GM21619 (cell line): ENCODE measurements at regions not wholly inside any gene's neighbourhood (a gene's known extent, or its start where the extent isn't known, plus 50 kb on each side); places are given as distances from the start of the nearest gene placed in this dataset.

Experiments used
- ATAC-seq: cut with Tn5 transposase; IDR thresholded peaks from one replicate; pipeline ENCODE4 v1.9.1; 2021; ENCODE audit not compliant: unreplicated experiment

GRCh38 chr5:133779828-133780475 is 167.6 kb upstream of the FSTL4 start:
- ATAC-seq = no peak

- no peak for ATAC-seq
These were observed 166.3 kb upstream of the FSTL4 start for GRCh38 chr5:133778636-133779035.

- no peak for ATAC-seq
These were observed 165.6 kb upstream of the FSTL4 start for GRCh38 chr5:133777951-133778350.

DNA sequence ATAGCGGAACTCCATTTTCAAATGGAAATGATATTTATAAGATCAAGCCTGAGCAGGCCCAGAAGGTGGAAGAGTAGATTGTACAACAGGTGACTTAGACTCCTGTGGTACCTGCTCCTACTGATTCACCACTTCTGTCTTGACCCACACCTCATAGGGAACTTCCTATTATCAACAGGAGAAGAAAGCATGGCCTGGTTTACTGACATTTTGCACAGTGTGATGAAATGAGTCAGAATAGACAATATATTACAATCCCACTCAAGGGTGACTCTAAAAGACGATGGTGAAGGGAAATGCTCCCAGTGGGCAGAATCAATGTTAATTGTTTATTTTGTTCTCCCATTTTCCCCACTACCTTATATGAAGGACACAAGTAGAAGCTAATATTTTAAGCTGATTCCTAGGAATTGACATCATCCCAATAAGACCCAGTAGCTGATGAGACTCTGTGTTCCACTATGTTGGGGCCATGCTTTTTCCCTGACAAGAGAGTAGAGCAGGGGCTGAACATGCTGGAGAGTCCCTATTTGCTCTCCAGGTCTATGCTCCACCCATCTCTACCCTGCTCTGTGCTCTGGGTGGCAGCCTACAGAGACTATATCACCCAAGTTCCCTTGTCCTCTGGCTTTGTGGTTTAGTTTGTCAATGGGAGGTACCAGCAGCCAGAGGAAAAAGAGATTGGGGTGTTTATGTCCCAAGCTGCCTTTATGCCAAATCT is 163.4 kb upstream of the FSTL4 start:
- ATAC-seq = no peak

GRCh38 chr5:133773247-133774202 is 161.2 kb upstream of the FSTL4 start:
- ATAC-seq = no peak

GRCh38 chr5:133769842-133770241 is 157.5 kb upstream of the FSTL4 start:
- ATAC-seq = no peak

- ATAC-seq = no peak
These were observed 151.4 kb upstream of the FSTL4 start for GRCh38 chr5:133763744-133764143.

DNA sequence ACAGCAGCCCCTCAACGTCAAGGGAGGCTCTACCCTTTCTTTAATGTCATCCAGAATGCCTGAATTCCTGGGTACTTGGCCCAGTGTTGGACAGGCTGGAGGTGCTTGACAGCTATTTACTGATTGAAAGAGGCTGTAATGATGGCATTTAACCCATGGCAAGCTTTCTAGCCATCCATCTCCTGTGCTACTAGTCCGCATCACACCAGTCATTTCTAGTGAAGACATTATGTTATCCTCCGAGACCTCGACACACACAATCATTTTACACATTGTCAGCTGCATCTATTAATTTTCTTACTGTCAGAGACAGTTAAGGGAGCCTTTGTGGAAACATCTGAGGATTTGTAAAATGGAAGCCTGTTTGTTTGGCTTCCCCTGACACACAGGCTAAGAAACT is 149.3 kb upstream of the FSTL4 start:
- no peak for ATAC-seq

GRCh38 chr5:133760532-133760931 is 148.2 kb upstream of the FSTL4 start:
- no peak for ATAC-seq

DNA sequence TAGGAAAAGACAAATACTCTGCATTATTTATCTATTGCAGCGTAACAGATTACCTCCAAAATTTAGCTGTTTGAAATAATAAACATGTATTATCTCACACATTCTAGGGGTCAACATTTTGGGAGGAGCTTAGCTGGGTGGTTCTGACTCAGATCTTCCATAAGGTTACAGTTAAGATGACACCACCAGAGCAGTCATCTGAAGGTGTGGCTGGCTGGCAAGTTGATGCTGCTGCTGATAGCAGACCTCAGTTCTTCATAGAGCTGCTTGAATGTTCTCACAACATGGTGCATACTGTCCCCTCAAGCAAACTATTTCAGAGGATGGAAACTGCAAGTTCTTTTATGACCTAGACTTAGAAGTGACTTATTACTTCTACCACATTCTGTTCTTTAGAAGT is 146.3 kb upstream of the FSTL4 start:
- no peak for ATAC-seq

- no peak for ATAC-seq
These were observed 145.1 kb upstream of the FSTL4 start for GRCh38 chr5:133757396-133757945.

- ATAC-seq = no peak
These were observed 144.4 kb upstream of the FSTL4 start for GRCh38 chr5:133756756-133757155.

GRCh38 chr5:133756036-133756435 is 143.7 kb upstream of the FSTL4 start:
- no peak for ATAC-seq

- no peak for ATAC-seq
These were observed 142.3 kb upstream of the FSTL4 start for GRCh38 chr5:133754575-133755169.

GRCh38 chr5:133753856-133754255 is 141.5 kb upstream of the FSTL4 start:
- ATAC-seq = no peak

DNA sequence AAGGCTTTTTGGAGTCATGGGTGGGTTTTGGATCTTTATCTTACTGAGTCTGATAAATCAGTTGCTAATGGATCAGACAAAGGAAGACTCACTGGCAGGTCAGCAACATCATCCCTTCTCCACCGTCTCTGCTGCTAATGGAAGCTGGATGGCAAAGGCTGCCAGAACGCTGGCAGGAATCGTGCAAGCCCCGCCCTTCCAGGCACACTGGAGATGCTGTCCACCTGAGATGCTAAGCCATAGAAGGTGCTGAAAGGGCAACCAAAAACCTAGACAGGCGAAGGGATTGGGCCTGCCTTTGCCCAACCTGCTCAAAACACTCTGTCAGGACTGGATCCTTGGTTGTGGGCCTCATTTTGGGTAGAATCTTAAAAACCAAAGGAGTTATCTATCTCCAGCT is 139.5 kb upstream of the FSTL4 start:
- no peak for ATAC-seq

DNA sequence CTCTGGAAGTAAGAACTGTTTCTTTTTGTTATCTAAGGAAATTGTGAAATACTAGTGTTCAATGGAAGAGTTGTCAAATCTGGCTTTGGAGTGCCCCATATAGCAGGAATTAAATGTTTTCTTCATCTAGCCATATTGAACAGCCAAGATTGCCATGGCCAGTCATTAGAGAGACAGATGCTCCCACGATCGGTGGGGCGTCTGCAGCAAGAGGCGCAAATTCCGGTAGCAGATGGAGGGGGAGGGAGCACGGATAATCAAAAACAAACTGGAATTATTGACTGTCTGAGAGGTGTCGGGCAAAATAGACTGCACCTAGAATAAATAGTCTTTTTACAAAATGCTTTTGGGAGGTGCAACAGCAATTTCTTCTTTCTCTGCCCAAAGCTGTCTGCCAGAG is 139.1 kb upstream of the FSTL4 start:
- ATAC-seq = no peak

DNA sequence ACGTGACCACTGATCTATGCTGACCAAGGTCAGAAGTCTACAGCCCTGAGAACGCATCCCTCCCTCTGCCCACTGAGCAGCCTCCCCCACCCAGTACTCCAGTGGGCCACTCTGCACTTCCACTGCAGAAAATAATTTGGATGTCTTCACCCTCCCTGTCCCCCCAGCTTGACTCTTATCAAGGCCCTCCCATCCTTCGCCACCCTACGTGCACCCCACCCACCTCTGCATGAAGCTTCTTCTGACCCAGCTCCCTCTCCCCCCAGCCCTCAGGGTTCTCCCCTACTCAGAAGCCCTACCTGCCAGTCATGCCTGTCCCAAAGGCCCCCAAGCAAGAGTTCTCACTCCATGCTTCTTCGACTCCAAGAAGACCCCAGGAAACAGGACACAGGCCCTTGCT is 138.5 kb upstream of the FSTL4 start:
- no peak for ATAC-seq

DNA sequence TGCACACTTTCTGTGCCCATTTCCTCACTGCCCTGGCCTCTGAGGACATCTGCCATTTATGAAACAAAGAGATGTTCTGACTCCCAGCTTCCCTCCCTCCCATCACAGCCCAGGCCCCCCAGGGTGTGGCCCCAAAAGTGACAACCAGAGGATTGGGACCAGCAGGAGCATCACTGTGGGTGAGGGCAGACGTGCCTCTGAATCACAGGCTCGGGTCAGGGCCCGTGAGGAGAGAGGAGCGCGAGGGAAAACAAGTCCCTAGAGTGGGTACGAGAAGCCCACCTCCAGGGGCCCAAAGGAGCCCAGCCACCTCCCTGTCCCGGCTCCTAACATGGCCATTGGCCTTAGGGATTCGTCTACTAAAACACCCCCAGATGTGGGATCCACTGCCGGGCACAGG is 138.0 kb upstream of the FSTL4 start:
- no peak for ATAC-seq

- no peak for ATAC-seq
These were observed 137.1 kb upstream of the FSTL4 start for GRCh38 chr5:133749331-133749985.

- ATAC-seq = no peak
These were observed 134.5 kb upstream of the FSTL4 start for GRCh38 chr5:133746834-133747233.
